Esophagus squamous epithelium (tissue), 4 donors: ENCODE measurements at regions not wholly inside any gene's neighbourhood (a gene's known extent, or its start where the extent isn't known, plus 50 kb on each side); places are given as distances from the start of the nearest gene placed in this dataset.

Experiments used
- POLR2A ChIP-seq, 4 donors: fragments of 450-650 bp; IDR thresholded peaks; one replicate each; pipeline ENCODE4 v1.6.1; 2017; ENCODE audit warnings: antibody characterized with exemption in 4 of 4, mild to moderate bottlenecking in 4 of 4, moderate library complexity in 3 of 4
- TF ChIP-seq, protein P1 (sequence below), 6 experiments: fragments of 450-650 bp in 4 of 6; fragments of 200-600 bp in 2 of 6; sonication (generic) in 2 of 6; IDR thresholded peaks; one replicate each; pipeline ENCODE4 v1.5.1; 2016 to 2019; ENCODE audit warnings: antibody characterized with exemption in 6 of 6, mild to moderate bottlenecking in 4 of 6, moderate library complexity in 4 of 6

GRCh38 chr1:184906761-184907160, 67.5 kb downstream of the NIBAN1 start:
- TF ChIP-seq, protein P1, sequence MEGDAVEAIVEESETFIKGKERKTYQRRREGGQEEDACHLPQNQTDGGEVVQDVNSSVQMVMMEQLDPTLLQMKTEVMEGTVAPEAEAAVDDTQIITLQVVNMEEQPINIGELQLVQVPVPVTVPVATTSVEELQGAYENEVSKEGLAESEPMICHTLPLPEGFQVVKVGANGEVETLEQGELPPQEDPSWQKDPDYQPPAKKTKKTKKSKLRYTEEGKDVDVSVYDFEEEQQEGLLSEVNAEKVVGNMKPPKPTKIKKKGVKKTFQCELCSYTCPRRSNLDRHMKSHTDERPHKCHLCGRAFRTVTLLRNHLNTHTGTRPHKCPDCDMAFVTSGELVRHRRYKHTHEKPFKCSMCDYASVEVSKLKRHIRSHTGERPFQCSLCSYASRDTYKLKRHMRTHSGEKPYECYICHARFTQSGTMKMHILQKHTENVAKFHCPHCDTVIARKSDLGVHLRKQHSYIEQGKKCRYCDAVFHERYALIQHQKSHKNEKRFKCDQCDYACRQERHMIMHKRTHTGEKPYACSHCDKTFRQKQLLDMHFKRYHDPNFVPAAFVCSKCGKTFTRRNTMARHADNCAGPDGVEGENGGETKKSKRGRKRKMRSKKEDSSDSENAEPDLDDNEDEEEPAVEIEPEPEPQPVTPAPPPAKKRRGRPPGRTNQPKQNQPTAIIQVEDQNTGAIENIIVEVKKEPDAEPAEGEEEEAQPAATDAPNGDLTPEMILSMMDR (IDR thresholded peaks at IDR 0.05), result no peak
- TF ChIP-seq POLR2A (IDR thresholded peaks at IDR 0.05), result no peak
